K562 (cell line): ENCODE measurements at regions not wholly inside any gene's neighbourhood (a gene's known extent, or its start where the extent isn't known, plus 50 kb on each side); places are given as distances from the start of the nearest gene placed in this dataset.
A peak's percentile ranks its signal among the peaks of the same experiment; 100 is the strongest.

Experiments
- ATAC-seq: fragments of 200-7000 bp; cut with Tn5 transposase; 3 replicates; pipeline ENCODE4 v1.9.1; 2020; ENCODE audit warnings: moderate library complexity
- BruUV-seq: library from RNA; stranded (reverse); fragments of 400-500 nt; replicated peaks from 2 replicates; lab custom pipeline; 2021; lab: Mats Ljungman, UMichigan
- CTCF ChIA-PET: fragments of 300-600 bp; formaldehyde crosslinking; extraction: SDS; loops from one replicate; lab custom pipeline; 2021; ENCODE audit warnings: low intra/inter-chr PET ratio; lab: Yijun Ruan, JAX
- POLR2A ChIA-PET: fragments of 300-600, 350-650 bp; sonication (Branson Sonifier 250); formaldehyde crosslinking; extraction: SDS; loops from one replicate; lab custom pipeline; 2021; ENCODE audit warnings: antibody characterized with exemption, inconsistent platforms; lab: Yijun Ruan, JAX
- DNase-seq, 4 experiments: peaks; one replicate each; pipeline versions ENCODE4 v3.0.0 to v3.0.0-alpha.2; 2011 to 2018; ENCODE audit warnings: low spot score in 3 of 4, mixed read lengths in 3 of 4; ENCODE audit errors: extremely low read depth in 1 of 4
- FAIRE-seq: peaks from 2 replicates; lab custom pipeline; 2011; peaks lifted over from hg19 to GRCh38; lab: Jason Lieb, UNC
- H2AFZ ChIP-seq: 2 replicates; pipeline ENCODE4 v1.6.0; 2011; ENCODE audit warnings: low read depth, low read length, control low read depth, inconsistent platforms
- H3K27ac ChIP-seq: fragments of 200-600 bp; 3 replicates; pipeline ENCODE4 v1.8.0; 2011; ENCODE audit warnings: low read depth, mild to moderate bottlenecking, control low read depth, inconsistent platforms, low read length, moderate library complexity, mixed read lengths; ENCODE audit errors: extremely low read depth
- H3K27me3 ChIP-seq, 2 experiments: fragments of 300-600 bp in 1 of 2; 2 replicates in 1 of 2; 3 replicates in 1 of 2; pipeline versions ENCODE4 v1.6.0 to v1.8.0; 2011; ENCODE audit warnings: inconsistent platforms in 2 of 2, low read length in 2 of 2, mild to moderate bottlenecking in 1 of 2, mixed read lengths in 1 of 2, moderate library complexity in 1 of 2; ENCODE audit not compliant: control insufficient read depth in 2 of 2, insufficient read depth in 2 of 2
- H3K36me3 ChIP-seq: fragments of 300-600 bp; 3 replicates; pipeline ENCODE4 v1.8.0; 2011; ENCODE audit warnings: mild to moderate bottlenecking, low read length, inconsistent platforms; ENCODE audit not compliant: control insufficient read depth, insufficient read depth
- H3K4me1 ChIP-seq, 2 experiments: fragments of 200-600 bp in 1 of 2; replicated peaks in 1 of 2; 2 replicates in 1 of 2; 3 replicates in 1 of 2; pipeline versions ENCODE4 v1.5.1 to v1.8.0; 2011; ENCODE audit warnings: inconsistent platforms in 2 of 2, low read length in 2 of 2, mild to moderate bottlenecking in 1 of 2, mixed read lengths in 1 of 2, moderate library complexity in 1 of 2; ENCODE audit not compliant: control insufficient read depth in 2 of 2, insufficient read depth in 2 of 2
- H3K4me2 ChIP-seq: 2 replicates; pipeline ENCODE4 v1.6.1; 2011; ENCODE audit warnings: low read length, control low read depth, inconsistent platforms, mixed read lengths; ENCODE audit not compliant: insufficient read depth
- H3K4me3 ChIP-seq: fragments of 200-600 bp; sonication (generic), shearing (Covaris generic); 2 replicates; pipeline ENCODE4 v1.5.1; 2016; ENCODE audit warnings: control low read depth, inconsistent platforms
- H3K79me2 ChIP-seq: fragments of 200-600 bp; 3 replicates; pipeline ENCODE4 v1.8.0; 2011; ENCODE audit warnings: low read length, inconsistent platforms; ENCODE audit not compliant: control insufficient read depth, insufficient read depth
- H3K9ac ChIP-seq, 2 experiments: 2 replicates each; pipeline versions ENCODE4 v1.6.0 to v1.6.1; 2011; ENCODE audit warnings: low read depth in 2 of 2, low read length in 2 of 2, control low read depth in 1 of 2, inconsistent platforms in 1 of 2, mild to moderate bottlenecking in 1 of 2, mixed read lengths in 1 of 2; ENCODE audit not compliant: insufficient read depth in 1 of 2
- H3K9me1 ChIP-seq: one replicate; pipeline ENCODE4 v1.6.0; 2011; ENCODE audit warnings: inconsistent platforms, mild to moderate bottlenecking, low read length, moderate library complexity; ENCODE audit not compliant: control insufficient read depth, insufficient read depth
- H3K9me3 ChIP-seq: replicated peaks from 2 replicates; pipeline ENCODE4 v1.5.1; 2011; ENCODE audit warnings: low read depth, low read length, inconsistent platforms; ENCODE audit not compliant: control insufficient read depth, insufficient read depth
- H4K20me1 ChIP-seq: replicated peaks from 2 replicates; pipeline ENCODE4 v1.6.1; 2011; ENCODE audit warnings: low read length, inconsistent platforms, mixed read lengths; ENCODE audit not compliant: control insufficient read depth, insufficient read depth
- CREBBP ChIP-seq: IDR thresholded peaks from one replicate; pipeline ENCODE4 v1.6.1; 2012; ENCODE audit warnings: low read depth, mild to moderate bottlenecking, control low read depth, inconsistent platforms, low read length
- CREM ChIP-seq: IDR thresholded peaks from 2 replicates; pipeline ENCODE4 v1.6.1; 2014; ENCODE audit warnings: antibody characterized with exemption, low read depth
- STAG1 ChIP-seq: sonication (generic); formaldehyde crosslinking; IDR thresholded peaks from 2 replicates; pipeline ENCODE4 v1.5.0; 2020; ENCODE audit warnings: missing genetic modification reagents, borderline replicate concordance
- YBX1 ChIP-seq: fragments of 450-650 bp; IDR thresholded peaks from 2 replicates; pipeline ENCODE4 v1.7.1; 2016; ENCODE audit warnings: mild to moderate bottlenecking
- YY1 ChIP-seq, 3 experiments: IDR thresholded peaks; 2 replicates each; pipeline ENCODE4 v1.6.1; 2011; ENCODE audit warnings: low read length in 2 of 3, mild to moderate bottlenecking in 2 of 3, moderate library complexity in 2 of 3, borderline replicate concordance in 1 of 3, control low read depth in 1 of 3, low read depth in 1 of 3; ENCODE audit not compliant: insufficient read depth in 3 of 3, insufficient replicate concordance in 2 of 3, control insufficient read depth in 1 of 3, insufficient read length in 1 of 3; ENCODE audit errors: extremely low read depth in 1 of 3
- ZNF282 ChIP-seq: sonication (generic); formaldehyde crosslinking; IDR thresholded peaks from 2 replicates; pipeline ENCODE4 v1.8.1; 2023; ENCODE audit warnings: missing genetic modification reagents
- WGBS: fragments of 100-300 bp; shearing (Covaris generic); methylation state at CpG from one replicate; pipeline ENCODE4 v1.1.6; 2016; ENCODE audit warnings: low coverage, mixed read lengths; ENCODE audit not compliant: insufficient coverage; ENCODE audit errors: missing lambda C conversion rate; 5-methylcytosine and 5-hydroxymethylcytosine counted together
- in situ Hi-C: fragments of 300-500 bp; cut with MboI; formaldehyde crosslinking; loops from 4 replicates; pipeline ENCODE4 v1.15.0; 2018; ENCODE audit warnings: inconsistent platforms, mixed read lengths
- intact Hi-C: fragments of 100-400 bp; cut with micrococcal nuclease; formaldehyde crosslinking; loops from 2 replicates; pipeline ENCODE4 v1.14.2; 2022
- TF ChIP-seq, protein P1 (sequence below): fragments of 450-650 bp; IDR thresholded peaks from one replicate; pipeline ENCODE4 v1.6.1; 2018; ENCODE audit warnings: mild to moderate bottlenecking, moderate library complexity; ENCODE audit not compliant: partially characterized antibody

DNA sequence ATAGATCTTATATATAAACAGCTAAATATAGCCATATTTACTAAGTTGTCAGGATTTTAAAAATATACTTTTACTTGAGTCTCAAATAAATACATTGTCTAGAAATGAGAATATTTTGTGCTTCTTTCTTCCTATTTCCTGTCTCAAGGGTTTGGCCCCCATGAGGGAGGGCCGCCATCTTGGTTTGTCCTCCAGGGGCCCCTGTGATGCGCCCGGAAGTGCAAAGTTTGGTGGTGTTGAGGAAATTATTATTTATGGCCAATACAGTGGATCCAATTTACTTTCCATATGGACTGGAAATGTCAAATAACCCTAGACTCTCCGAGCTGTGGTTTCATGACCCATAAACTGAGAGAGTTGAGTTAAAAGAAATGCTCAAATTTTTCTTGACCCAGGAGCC is 104.7 kb upstream of the OTOS start:
- Histone ChIP-seq H3K27ac (no peak overlapping the region), H4K20me1 (no peaks in the 10 kb centered on the region), H3K27me3 (no peaks in the 10 kb centered on the region; a peak in 1 of 5 replicates), H3K9me1 (no peaks in the 10 kb centered on the region), H2AFZ (0 out of 2 replicates have a peak overlapping the region, but pooled peaks have one; percentile 74), H3K4me3 (no peak overlapping the region), H3K4me1 (peaks cover 7 to 30% of the 10 kb centered on the region in 2 experiments), H3K9me3 (no peaks in the 10 kb centered on the region), H3K36me3 (no peaks in the 10 kb centered on the region), H3K79me2 (no peaks in the 10 kb centered on the region), H3K4me2 (no peak overlapping the region), H3K9ac (no peak overlapping the region)
- intact Hi-C loops (no loop called here), in situ Hi-C loops (no loop called here)
- ChIA-PET CTCF (no interaction called here), POLR2A (no interaction called here)
- no TSS peak for BruUV-seq
- no peak for TF ChIP-seq STAG1
- TF ChIP-seq YY1 (IDR thresholded peaks at IDR 0.05; ENCODE audit: borderline replicate concordance in 1 of 3, control insufficient read depth in 1 of 3, extremely low read depth in 1 of 3, insufficient read depth in 3 of 3, insufficient read length in 1 of 3, insufficient replicate concordance in 2 of 3, low read depth in 1 of 3, low read length in 2 of 3) = peak in 1 of 3 experiments; percentile 38
- TF ChIP-seq, protein P1, sequence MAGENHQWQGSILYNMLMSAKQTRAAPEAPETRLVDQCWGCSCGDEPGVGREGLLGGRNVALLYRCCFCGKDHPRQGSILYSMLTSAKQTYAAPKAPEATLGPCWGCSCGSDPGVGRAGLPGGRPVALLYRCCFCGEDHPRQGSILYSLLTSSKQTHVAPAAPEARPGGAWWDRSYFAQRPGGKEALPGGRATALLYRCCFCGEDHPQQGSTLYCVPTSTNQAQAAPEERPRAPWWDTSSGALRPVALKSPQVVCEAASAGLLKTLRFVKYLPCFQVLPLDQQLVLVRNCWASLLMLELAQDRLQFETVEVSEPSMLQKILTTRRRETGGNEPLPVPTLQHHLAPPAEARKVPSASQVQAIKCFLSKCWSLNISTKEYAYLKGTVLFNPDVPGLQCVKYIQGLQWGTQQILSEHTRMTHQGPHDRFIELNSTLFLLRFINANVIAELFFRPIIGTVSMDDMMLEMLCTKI = no peak
- FAIRE-seq = no peak
- no peak for ATAC-seq
- no peak for DNase-seq
- 43% methylated on average over 4 of the region's 4 CpGs for WGBS

DNA sequence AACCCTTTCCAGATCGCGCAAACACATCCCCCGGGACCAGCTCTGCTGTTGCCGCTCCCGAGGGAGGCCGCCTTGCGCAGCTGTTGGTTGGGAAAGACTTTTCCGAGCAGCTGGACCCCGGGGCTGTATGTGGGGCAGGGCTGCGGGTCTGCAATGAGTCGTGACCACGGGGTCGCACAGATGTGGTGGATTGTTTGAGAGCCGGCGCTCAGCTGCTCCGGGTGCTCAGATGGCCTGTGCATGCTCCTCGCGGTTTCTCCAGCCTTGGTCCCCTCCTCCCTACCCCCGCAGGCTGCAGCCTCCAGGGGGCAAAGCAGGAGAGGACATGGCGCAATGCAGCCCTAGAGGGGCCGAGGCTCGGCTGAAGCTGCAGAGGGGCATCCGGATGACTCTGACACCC is 105.2 kb upstream of the OTOS start:
- no peak for ATAC-seq
- CTCF ChIA-PET = no interaction called here
- H3K27ac ChIP-seq = no peak overlapping the region
- in situ Hi-C loops (no loop called here), intact Hi-C loops (no loop called here)
- WGBS = 55% methylated on average over 14 of the region's 23 CpGs
- peaks cover 12 to 36% of the 10 kb centered on the region in 2 experiments for H3K4me1 ChIP-seq
- H3K4me3 ChIP-seq = no peak overlapping the region
- no peaks in the 10 kb centered on the region; a peak in 1 of 5 replicates for H3K27me3 ChIP-seq
- no peaks in the 10 kb centered on the region for H3K9me3 ChIP-seq
- no peak overlapping the region for H3K4me2 ChIP-seq
- H4K20me1 ChIP-seq = no peaks in the 10 kb centered on the region
- no peaks in the 10 kb centered on the region for H3K36me3 ChIP-seq
- no peak for DNase-seq
- no TSS peak for BruUV-seq
- H3K9ac ChIP-seq = no peak overlapping the region
- no peaks in the 10 kb centered on the region for H3K79me2 ChIP-seq
- TF ChIP-seq CREM = no peak
- no peak for TF ChIP-seq ZNF282 (CRISPR knock-in tag)
- TF ChIP-seq YBX1 = no peak
- no peak for TF ChIP-seq CREBBP
- no peak overlapping the region for H2AFZ ChIP-seq
- H3K9me1 ChIP-seq = peaks cover 3% of the 10 kb centered on the region
- no peak for FAIRE-seq
- POLR2A ChIA-PET = no interaction called here
